ENCODE measurements at regions not wholly inside any gene's neighbourhood (a gene's known extent, or its start where the extent isn't known, plus 50 kb on each side); places are given as distances from the start of the nearest gene placed in this dataset.

- TF ChIP-seq ETS1 (IDR thresholded peaks at IDR 0.05) (no peak), CTCF (conservative IDR thresholded peaks at IDR 0.05; ENCODE audit: low read depth in 2 of 2) (no peak), ZNF114 (CRISPR knock-in tag; IDR thresholded peaks at IDR 0.05) (no peak), POLR2AphosphoS5 (IDR thresholded peaks at IDR 0.05; ENCODE audit: low read depth) (no peak), NANOG (IDR thresholded peaks at IDR 0.05; ENCODE audit: borderline replicate concordance) (no peak), EZH2 (IDR thresholded peaks at IDR 0.05; ENCODE audit: low read depth, unreplicated experiment) (no peak), JUNB (IDR thresholded peaks at IDR 0.05; ENCODE audit: unreplicated experiment) (no peak)
Observed at GRCh38 chr5:111863801-111864200, 106.8 kb upstream of the NREP start (continued).

GRCh38 chr5:111859533-111860270, 102.7 kb upstream of the NREP start:
- Histone ChIP-seq H3K4me2 (no peak overlapping the region), H3K4me1 (ENCODE audit: insufficient read depth) (peaks cover 4% of the 10 kb centered on the region), H3K27ac (ENCODE audit: low read depth) (no peak overlapping the region), H3K27me3 (ENCODE audit: insufficient read depth) (no peaks in the 10 kb centered on the region), H3K4me3 (no peak overlapping the region), H4K20me1 (replicated peaks; ENCODE audit: insufficient read depth) (no peaks in the 10 kb centered on the region), H3K79me2 (replicated peaks; ENCODE audit: insufficient read depth) (no peaks in the 10 kb centered on the region), H3K36me3 (ENCODE audit: insufficient read depth) (no peaks in the 10 kb centered on the region), H2AFZ (no peak overlapping the region), H3K9me2 (ENCODE audit: insufficient read depth) (no peaks in the 10 kb centered on the region), H3F3A (replicated peaks; ENCODE audit: low read depth) (no peaks in the 10 kb centered on the region)
- no peaks in the 10 kb centered on the region for H3K27me3 Mint-ChIP-seq (ENCODE audit: insufficient read depth, low read depth, poor library complexity)
- no peaks in the 10 kb centered on the region for H3K9me3 Mint-ChIP-seq
- TF ChIP-seq ETS1 (IDR thresholded peaks at IDR 0.05), result no peak
- TF ChIP-seq REST (IDR thresholded peaks at IDR 0.05; ENCODE audit: unreplicated experiment), result no peak
- no peak for TF ChIP-seq NANOG (IDR thresholded peaks at IDR 0.05; ENCODE audit: borderline replicate concordance)
- TF ChIP-seq ZNF331 (CRISPR knock-in tag; IDR thresholded peaks at IDR 0.05; ENCODE audit: low read depth), result no peak
- TF ChIP-seq CREB1 (CRISPR knock-in tag; IDR thresholded peaks at IDR 0.05; ENCODE audit: low read depth), result no peak
- no peak for TF ChIP-seq EZH2 (IDR thresholded peaks at IDR 0.05; ENCODE audit: low read depth, unreplicated experiment)
- ATAC-seq, result no peak
- no peak overlapping the region for H3K4me3 Mint-ChIP-seq
- H3K4me1 Mint-ChIP-seq, result peaks cover 6% of the 10 kb centered on the region; the same call in 2 of the 3 replicates
- DNase-seq (ENCODE audit: low spot score), result no peak
- no peaks in the 10 kb centered on the region for H3K36me3 Mint-ChIP-seq (ENCODE audit: low read depth)
- H3K27ac Mint-ChIP-seq, result no peak overlapping the region

Data from GM23338 (cell line).